ENCODE measurements at regions not wholly inside any gene's neighbourhood (a gene's known extent, or its start where the extent isn't known, plus 50 kb on each side); places are given as distances from the start of the nearest gene placed in this dataset.

GRCh38 chr10:44309939-44310761 is 74.7 kb downstream of the CXCL12 start:
- 88% methylated on average over 32 of the region's 32 CpGs; no CpG with 5 or more reads in 1 of the 2 experiments for WGBS, 2 experiments (ENCODE audit: extremely low coverage in 1 of 2, insufficient coverage in 1 of 2, insufficient read length in 1 of 2, insufficient replicate concordance in 2 of 2, low coverage in 1 of 2, low lambda C conversion rate in 2 of 2, missing lambda C conversion rate in 1 of 2)
- Histone ChIP-seq H3K4me1 (replicated peaks in 1 of 4; ENCODE audit: control insufficient read depth in 3 of 4, insufficient read depth in 4 of 4, low read length in 3 of 4) (peaks cover 0 to 10% (median 6%) of the 10 kb centered on the region in 4 experiments; a peak in 6 of 7 replicates), H2AFZ (ENCODE audit: low read length) (no peak overlapping the region; the same call in 1 of the 2 replicates), H3K56ac (replicated peaks; ENCODE audit: insufficient read length, low read depth, low read length) (no peak overlapping the region), H3K4ac (replicated peaks; ENCODE audit: insufficient read length, low read depth, low read length) (no peak overlapping the region), H2BK120ac (replicated peaks; ENCODE audit: low read depth, low read length) (no peak overlapping the region), H3K27ac (ENCODE audit: low read depth, low read length) (no peak overlapping the region), H2BK20ac (ENCODE audit: low read length) (no peak overlapping the region), H3K23me2 (ENCODE audit: low read depth, low read length) (peaks cover 2% of the 10 kb centered on the region; the same call in 1 of the 2 replicates), H3K79me2 (ENCODE audit: control insufficient read depth in 1 of 2, insufficient read depth in 2 of 2, low read length in 2 of 2) (no peaks in the 10 kb centered on the region), H3K23ac (ENCODE audit: insufficient read length) (no peak overlapping the region), H3K9ac (replicated peaks in 1 of 4; ENCODE audit: extremely low read depth in 1 of 4, low read depth in 3 of 4, low read length in 3 of 4) (no peak overlapping the region), H3K9me3 (ENCODE audit: insufficient read depth in 2 of 2, low read depth in 1 of 2, low read length in 1 of 2) (no peaks in the 10 kb centered on the region), H4K8ac (ENCODE audit: extremely low read depth, insufficient read depth, low read length) (peak overlapping the region; percentile 68), H4K91ac (replicated peaks; ENCODE audit: insufficient read length, low read length) (no peak overlapping the region), H3K4me3 (ENCODE audit: extremely low read depth in 1 of 4, insufficient read depth in 2 of 4, low read depth in 3 of 4, low read length in 4 of 4) (peak overlapping the region in 1 of 4 experiments; percentile 49; a peak in 3 of 8 replicates), H3K27me3 (replicated peaks in 1 of 4; ENCODE audit: control insufficient read depth in 3 of 4, extremely low read depth in 1 of 4, insufficient read depth in 3 of 4, low read length in 3 of 4) (peaks cover 0 to 25% (median 19%) of the 10 kb centered on the region in 4 experiments; a peak in 6 of 7 replicates), H2BK5ac (ENCODE audit: low read depth, low read length) (no peak overlapping the region), H3K18ac (ENCODE audit: extremely low read depth, low read length) (peak overlapping the region; percentile 82; the same call in 1 of the 2 replicates), H3K79me1 (ENCODE audit: low read depth, low read length) (no peaks in the 10 kb centered on the region), H3K4me2 (ENCODE audit: insufficient read depth in 1 of 2, low read depth in 2 of 2, low read length in 2 of 2) (peak overlapping the region; percentile 40 to 67), H2BK12ac (ENCODE audit: low read depth, low read length) (0 out of 2 replicates have a peak overlapping the region, but pooled peaks have one; percentile 28), H3K14ac (ENCODE audit: insufficient read length) (no peak overlapping the region), H4K20me1 (replicated peaks in 1 of 2; ENCODE audit: control insufficient read depth in 1 of 2, insufficient read depth in 2 of 2, low read length in 2 of 2) (no peaks in the 10 kb centered on the region), H4K5ac (ENCODE audit: insufficient read length, low read depth, low read length) (no peak overlapping the region), H3K36me3 (ENCODE audit: control insufficient read depth in 2 of 4, insufficient read depth in 4 of 4, low read length in 3 of 4) (no peaks in the 10 kb centered on the region), H2AK5ac (ENCODE audit: low read depth, low read length) (no peak overlapping the region), H2BK15ac (ENCODE audit: low read length) (peak overlapping the region; percentile 6; the same call in 1 of the 2 replicates)
- CTCF ChIA-PET (ENCODE audit: partially characterized antibody): interaction anchor here (0.6 to 3.2 kb wide), 15 partner anchors 9 to 265 kb away, joined by 3 to 11 read pairs (median 4); no protein-coding TSS in a partner anchor
- DNase-seq (ENCODE audit: low read depth in 1 of 2, low spot score in 2 of 2): no peak
- POLR2A ChIA-PET (ENCODE audit: partially characterized antibody): no interaction called here
- no peak for FAIRE-seq

All from H1 (cell line).